GM12873 (cell line): ENCODE measurements at regions not wholly inside any gene's neighbourhood (a gene's known extent, or its start where the extent isn't known, plus 50 kb on each side); places are given as distances from the start of the nearest gene placed in this dataset.

Experiments
- CTCF ChIP-seq: IDR thresholded peaks from 2 replicates; pipeline ENCODE4 v1.5.1; 2012; ENCODE audit warnings: low read depth, mild to moderate bottlenecking, moderate library complexity, low read length, control low read depth; ENCODE audit not compliant: insufficient read depth; ENCODE audit errors: missing control alignments

- no peak for TF ChIP-seq CTCF
These were observed 112.8 kb upstream of the C11orf87 start for GRCh38 chr11:109309153-109309552.

DNA sequence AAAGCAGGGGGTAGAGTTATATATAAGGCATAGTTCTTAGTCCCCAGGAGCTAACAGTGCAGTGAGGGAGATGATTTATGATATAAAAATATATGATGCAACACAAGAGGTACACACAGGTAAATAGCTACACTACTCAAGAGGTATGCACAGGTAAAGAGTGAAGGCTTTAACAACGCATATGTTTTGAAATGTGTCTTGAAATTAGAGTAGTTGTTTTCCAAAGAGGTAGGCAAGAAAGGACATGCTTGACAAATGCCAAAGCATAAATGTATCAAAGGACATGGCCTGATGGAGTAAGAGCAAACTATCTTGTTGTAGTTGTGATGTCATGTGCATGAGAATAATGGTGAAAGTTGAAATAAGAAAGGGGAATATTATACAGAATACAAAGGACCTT, 104.3 kb upstream of the C11orf87 start:
- TF ChIP-seq CTCF, result no peak

- TF ChIP-seq CTCF, result no peak
These were observed 101.4 kb upstream of the C11orf87 start for GRCh38 chr11:109320595-109320994.

GRCh38 chr11:109326781-109327180, 95.2 kb upstream of the C11orf87 start:
- TF ChIP-seq CTCF, result no peak

DNA sequence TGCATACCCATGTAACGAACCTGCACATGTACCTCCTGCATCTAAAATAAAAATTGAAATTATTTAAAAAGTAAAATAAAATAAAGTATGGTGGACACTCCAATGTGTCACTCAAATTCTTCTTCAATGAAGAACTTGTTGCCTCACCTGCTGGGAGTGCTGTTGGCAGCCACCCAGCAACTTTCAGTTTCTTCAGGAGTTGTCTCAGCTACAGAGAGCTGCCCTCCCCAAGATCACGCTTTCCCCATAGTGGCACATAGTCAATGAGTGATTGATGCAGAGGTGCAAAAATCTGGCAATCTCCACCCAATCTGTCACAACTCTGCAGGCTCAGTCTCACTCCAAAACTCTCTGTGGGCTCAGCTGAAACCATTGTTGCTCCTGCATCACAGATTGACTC, 92.3 kb upstream of the C11orf87 start:
- no peak for TF ChIP-seq CTCF

GRCh38 chr11:109338131-109338530, 83.9 kb upstream of the C11orf87 start:
- no peak for TF ChIP-seq CTCF

DNA sequence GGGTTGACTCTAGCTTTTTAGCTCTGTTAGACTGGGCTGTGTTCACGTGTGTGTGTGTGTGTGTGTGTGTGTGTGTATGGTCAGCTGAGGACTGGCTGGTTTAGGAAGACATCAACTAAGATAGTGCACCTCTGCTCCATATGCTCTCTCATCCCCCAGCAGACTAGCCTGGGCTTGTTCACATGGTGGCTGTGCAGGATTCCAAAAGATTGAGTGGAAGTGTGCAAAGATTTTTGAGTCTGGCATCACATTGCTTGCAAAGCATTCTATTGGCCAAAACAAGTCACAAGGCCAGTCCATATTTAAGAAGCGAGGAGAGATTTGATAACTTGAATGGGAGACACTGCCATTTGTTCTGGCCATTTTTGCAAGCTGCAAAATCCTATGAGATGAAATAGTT, 79.7 kb upstream of the C11orf87 start:
- TF ChIP-seq CTCF, result no peak
